Left lobe of liver (tissue), 2 donors: ENCODE measurements at regions not wholly inside any gene's neighbourhood (a gene's known extent, or its start where the extent isn't known, plus 50 kb on each side); places are given as distances from the start of the nearest gene placed in this dataset.
"Not testable (repeated sequence)": the region's sequence is repeated elsewhere in the genome, so short reads cannot be mapped to it uniquely, and the experiment has no call there.

Experiments used
- ATAC-seq: fragments of 200-7000 bp; cut with Tn5 transposase; one replicate; pipeline ENCODE4 v1.9.1; 2020; ENCODE audit warnings: mild to moderate bottlenecking, moderate library complexity
- DNase-seq: peaks from one replicate; pipeline ENCODE4 v3.0.0-alpha.2; 2020; ENCODE audit warnings: low spot score
- donor health status: DM: no; HTN: no; CAD: no; lungs with moderate emphysema.
- donor health status: DM: no; HTN: yes; CAD: no.

- not testable (repeated sequence) for DNase-seq
- ATAC-seq: peak; percentile 10
Observed at GRCh38 chr21:6126976-6127732, 4394.2 kb upstream of the TPTE start.

GRCh38 chr21:6130734-6131133 is 4390.6 kb upstream of the TPTE start:
- not testable (repeated sequence) for DNase-seq
- peak; percentile 59 for ATAC-seq

GRCh38 chr21:6133373-6133772 is 4388.0 kb upstream of the TPTE start:
- peak; percentile 46 for ATAC-seq
- not testable (repeated sequence) for DNase-seq

- ATAC-seq: peak; percentile 88
- DNase-seq: not testable (repeated sequence)
Observed at GRCh38 chr21:6133852-6134630, 4387.3 kb upstream of the TPTE start.

- DNase-seq, ATAC-seq: not testable (repeated sequence)
Observed at GRCh38 chr21:6136732-6137131, 4384.7 kb upstream of the TPTE start.

- not testable (repeated sequence) for ATAC-seq, DNase-seq
Observed at GRCh38 chr21:6138244-6139136, 4382.9 kb upstream of the TPTE start.

- DNase-seq, ATAC-seq: not testable (repeated sequence)
Observed at GRCh38 chr21:6139331-6139730, 4382.1 kb upstream of the TPTE start.

GRCh38 chr21:6139862-6140261 is 4381.5 kb upstream of the TPTE start:
- DNase-seq, ATAC-seq: not testable (repeated sequence)

- peak; percentile 92 for ATAC-seq
- DNase-seq: not testable (repeated sequence)
Observed at GRCh38 chr21:6140467-6141137, 4380.8 kb upstream of the TPTE start.

- DNase-seq, ATAC-seq: not testable (repeated sequence)
Observed at GRCh38 chr21:6141138-6141474, 4380.3 kb upstream of the TPTE start.

- DNase-seq, ATAC-seq: not testable (repeated sequence)
Observed at GRCh38 chr21:6153154-6153553, 4368.2 kb upstream of the TPTE start.

- not testable (repeated sequence) for DNase-seq, ATAC-seq
Observed at GRCh38 chr21:6154524-6155320, 4366.7 kb upstream of the TPTE start.

- ATAC-seq, DNase-seq: not testable (repeated sequence)
Observed at GRCh38 chr21:6156712-6157389, 4364.5 kb upstream of the TPTE start.

- not testable (repeated sequence) for DNase-seq, ATAC-seq
Observed at GRCh38 chr21:6157515-6157914, 4363.9 kb upstream of the TPTE start.

GRCh38 chr21:6158171-6158570 is 4363.2 kb upstream of the TPTE start:
- ATAC-seq: not testable (repeated sequence)
- DNase-seq: peak; percentile 19
